ENCODE measurements at regions not wholly inside any gene's neighbourhood (a gene's known extent, or its start where the extent isn't known, plus 50 kb on each side); places are given as distances from the start of the nearest gene placed in this dataset.
A peak's percentile ranks its signal among the peaks of the same experiment; 100 is the strongest.

DNA sequence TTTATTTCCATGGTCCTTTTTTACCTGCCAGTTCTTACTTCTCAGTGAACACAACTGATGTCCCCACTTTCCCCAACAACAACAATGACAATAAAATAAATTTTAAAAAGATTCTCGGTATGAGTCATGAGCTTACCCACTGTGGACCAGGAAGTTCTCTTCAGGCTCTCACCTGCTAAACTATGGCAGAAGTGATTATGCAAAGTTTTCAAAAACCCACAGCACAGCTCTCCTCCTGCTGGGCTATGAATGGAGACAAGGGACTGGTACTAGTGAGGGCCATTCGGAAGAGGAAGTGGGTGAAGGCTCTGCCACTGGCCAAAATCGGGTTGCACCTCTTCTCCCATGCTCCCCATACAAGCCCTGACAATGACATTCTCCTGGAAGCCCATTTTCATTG lies 429.4 kb downstream of the PIK3R1 start:
- TF ChIP-seq, protein P1, sequence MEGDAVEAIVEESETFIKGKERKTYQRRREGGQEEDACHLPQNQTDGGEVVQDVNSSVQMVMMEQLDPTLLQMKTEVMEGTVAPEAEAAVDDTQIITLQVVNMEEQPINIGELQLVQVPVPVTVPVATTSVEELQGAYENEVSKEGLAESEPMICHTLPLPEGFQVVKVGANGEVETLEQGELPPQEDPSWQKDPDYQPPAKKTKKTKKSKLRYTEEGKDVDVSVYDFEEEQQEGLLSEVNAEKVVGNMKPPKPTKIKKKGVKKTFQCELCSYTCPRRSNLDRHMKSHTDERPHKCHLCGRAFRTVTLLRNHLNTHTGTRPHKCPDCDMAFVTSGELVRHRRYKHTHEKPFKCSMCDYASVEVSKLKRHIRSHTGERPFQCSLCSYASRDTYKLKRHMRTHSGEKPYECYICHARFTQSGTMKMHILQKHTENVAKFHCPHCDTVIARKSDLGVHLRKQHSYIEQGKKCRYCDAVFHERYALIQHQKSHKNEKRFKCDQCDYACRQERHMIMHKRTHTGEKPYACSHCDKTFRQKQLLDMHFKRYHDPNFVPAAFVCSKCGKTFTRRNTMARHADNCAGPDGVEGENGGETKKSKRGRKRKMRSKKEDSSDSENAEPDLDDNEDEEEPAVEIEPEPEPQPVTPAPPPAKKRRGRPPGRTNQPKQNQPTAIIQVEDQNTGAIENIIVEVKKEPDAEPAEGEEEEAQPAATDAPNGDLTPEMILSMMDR (IDR thresholded peaks at IDR 0.05; ENCODE audit: insufficient read depth, low read length), result no peak
- DNase-seq (ENCODE audit: low read depth), result no peak
- H3K4me3 ChIP-seq (ENCODE audit: low read depth, low read length), result no peak overlapping the region

GRCh38 chr5:68646144-68646543 lies 430.6 kb downstream of the PIK3R1 start:
- peak; percentile 31 for DNase-seq (ENCODE audit: low read depth)
- H3K4me3 ChIP-seq (ENCODE audit: low read depth, low read length), result no peak overlapping the region
- TF ChIP-seq, protein P1 (IDR thresholded peaks at IDR 0.05; ENCODE audit: insufficient read depth, low read length), result no peak

- TF ChIP-seq, protein P1 (IDR thresholded peaks at IDR 0.05; ENCODE audit: insufficient read depth, low read length), result no peak
- no peak overlapping the region for H3K4me3 ChIP-seq (ENCODE audit: low read depth, low read length)
- no peak for DNase-seq (ENCODE audit: low read depth)
Measured at GRCh38 chr5:68647743-68648142, 432.2 kb downstream of the PIK3R1 start.

DNA sequence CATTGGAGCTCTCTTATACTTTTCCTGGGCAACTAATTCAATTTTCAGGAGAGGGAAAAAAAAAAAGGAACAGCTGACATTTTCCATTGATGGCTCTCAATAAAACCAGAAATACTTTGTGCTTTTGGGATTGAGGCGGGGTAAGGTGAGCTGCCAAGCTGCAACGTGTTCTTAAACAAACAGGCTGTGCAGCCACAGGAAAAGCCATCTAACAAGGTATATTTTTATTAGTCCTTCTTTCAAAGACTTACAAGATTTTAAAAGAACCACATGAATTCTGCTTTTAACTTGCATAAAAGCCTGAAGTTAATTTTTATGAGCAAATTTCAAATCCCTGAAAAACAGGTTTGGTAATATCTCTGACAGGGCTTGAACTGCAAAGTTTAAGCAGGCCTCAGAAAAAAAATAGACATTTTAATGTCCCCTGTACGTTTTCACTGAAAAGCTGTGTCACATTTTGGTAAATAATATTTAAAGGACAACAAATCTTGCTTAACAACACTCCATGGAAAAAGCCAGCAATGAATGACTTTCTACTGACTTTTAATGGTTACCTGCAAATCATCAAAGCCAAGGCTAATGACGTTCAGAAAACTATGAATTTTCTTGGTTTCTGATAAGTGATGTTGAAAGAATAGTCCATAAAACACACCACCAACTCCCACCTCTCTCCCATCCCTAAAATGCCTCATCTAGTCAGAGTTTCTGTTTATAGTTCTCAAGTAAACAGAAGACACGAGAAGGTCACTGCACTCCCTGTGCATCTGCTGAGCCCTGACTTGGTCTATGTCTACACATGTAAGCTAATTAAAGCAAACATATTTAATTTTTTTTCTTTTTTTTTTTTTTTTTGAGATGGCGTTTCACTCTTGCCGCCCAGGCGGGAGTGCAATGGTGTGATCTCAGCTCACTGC lies 433.6 kb downstream of the PIK3R1 start:
- TF ChIP-seq, protein P1 (IDR thresholded peaks at IDR 0.05; ENCODE audit: insufficient read depth, low read length), result no peak
- no peak overlapping the region for H3K4me3 ChIP-seq (ENCODE audit: low read depth, low read length)
- DNase-seq (ENCODE audit: low read depth), result no peak

- no peak overlapping the region for H3K4me3 ChIP-seq (ENCODE audit: low read depth, low read length)
- DNase-seq (ENCODE audit: low read depth), result peak; percentile 82
- TF ChIP-seq, protein P1 (IDR thresholded peaks at IDR 0.05; ENCODE audit: insufficient read depth, low read length), result no peak
Measured at GRCh38 chr5:68652534-68652965, 437.0 kb downstream of the PIK3R1 start.

GRCh38 chr5:68653471-68653870 lies 437.9 kb downstream of the PIK3R1 start:
- no peak overlapping the region for H3K4me3 ChIP-seq (ENCODE audit: low read depth, low read length)
- DNase-seq (ENCODE audit: low read depth), result no peak
- TF ChIP-seq, protein P1 (IDR thresholded peaks at IDR 0.05; ENCODE audit: insufficient read depth, low read length), result no peak

All from fibroblast of the aortic adventitia (primary cell).